ENCODE measurements at regions not wholly inside any gene's neighbourhood (a gene's known extent, or its start where the extent isn't known, plus 50 kb on each side); places are given as distances from the start of the nearest gene placed in this dataset.
"Not testable (repeated sequence)": the region's sequence is repeated elsewhere in the genome, so short reads cannot be mapped to it uniquely, and the experiment has no call there.

DNA sequence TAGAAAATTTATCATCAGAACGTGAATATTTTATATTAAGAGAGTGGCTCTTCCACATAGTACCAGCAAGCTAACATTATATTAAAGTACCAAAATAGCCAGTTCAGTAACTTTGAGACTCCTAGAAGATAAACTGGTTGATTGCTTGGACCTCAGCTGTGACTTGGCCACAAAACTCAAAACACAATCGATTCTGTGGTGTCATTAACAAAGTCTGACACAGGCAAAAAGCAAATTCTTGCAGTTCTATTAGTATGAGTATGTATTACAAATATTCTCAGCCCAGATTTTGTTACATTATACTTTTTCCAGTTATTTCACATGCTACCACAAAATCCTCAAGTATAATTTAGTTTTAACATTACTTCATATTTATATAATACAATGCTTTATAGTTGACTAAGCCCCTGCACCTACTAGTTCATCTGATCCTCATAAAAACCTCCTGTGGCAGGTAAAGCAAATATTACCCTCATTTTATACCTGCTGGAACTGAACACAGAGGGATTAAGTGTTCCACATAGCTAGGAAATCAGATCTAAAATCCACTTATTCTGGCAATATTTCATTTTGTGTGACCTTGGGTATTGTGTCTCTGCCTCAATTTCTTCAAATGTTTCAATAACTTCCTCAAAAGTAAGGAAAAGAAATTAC lies 279.9 kb upstream of the MKLN1 start:
- no peak for DNase-seq (ENCODE audit: low read depth)
- TF ChIP-seq, protein P1, sequence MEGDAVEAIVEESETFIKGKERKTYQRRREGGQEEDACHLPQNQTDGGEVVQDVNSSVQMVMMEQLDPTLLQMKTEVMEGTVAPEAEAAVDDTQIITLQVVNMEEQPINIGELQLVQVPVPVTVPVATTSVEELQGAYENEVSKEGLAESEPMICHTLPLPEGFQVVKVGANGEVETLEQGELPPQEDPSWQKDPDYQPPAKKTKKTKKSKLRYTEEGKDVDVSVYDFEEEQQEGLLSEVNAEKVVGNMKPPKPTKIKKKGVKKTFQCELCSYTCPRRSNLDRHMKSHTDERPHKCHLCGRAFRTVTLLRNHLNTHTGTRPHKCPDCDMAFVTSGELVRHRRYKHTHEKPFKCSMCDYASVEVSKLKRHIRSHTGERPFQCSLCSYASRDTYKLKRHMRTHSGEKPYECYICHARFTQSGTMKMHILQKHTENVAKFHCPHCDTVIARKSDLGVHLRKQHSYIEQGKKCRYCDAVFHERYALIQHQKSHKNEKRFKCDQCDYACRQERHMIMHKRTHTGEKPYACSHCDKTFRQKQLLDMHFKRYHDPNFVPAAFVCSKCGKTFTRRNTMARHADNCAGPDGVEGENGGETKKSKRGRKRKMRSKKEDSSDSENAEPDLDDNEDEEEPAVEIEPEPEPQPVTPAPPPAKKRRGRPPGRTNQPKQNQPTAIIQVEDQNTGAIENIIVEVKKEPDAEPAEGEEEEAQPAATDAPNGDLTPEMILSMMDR (conservative IDR thresholded peaks at IDR 0.05; ENCODE audit: control insufficient read depth, insufficient read depth, low read depth, low read length) = no peak
- H3K4me3 ChIP-seq (ENCODE audit: control insufficient read depth, low read depth, low read length) = no peak overlapping the region

DNA sequence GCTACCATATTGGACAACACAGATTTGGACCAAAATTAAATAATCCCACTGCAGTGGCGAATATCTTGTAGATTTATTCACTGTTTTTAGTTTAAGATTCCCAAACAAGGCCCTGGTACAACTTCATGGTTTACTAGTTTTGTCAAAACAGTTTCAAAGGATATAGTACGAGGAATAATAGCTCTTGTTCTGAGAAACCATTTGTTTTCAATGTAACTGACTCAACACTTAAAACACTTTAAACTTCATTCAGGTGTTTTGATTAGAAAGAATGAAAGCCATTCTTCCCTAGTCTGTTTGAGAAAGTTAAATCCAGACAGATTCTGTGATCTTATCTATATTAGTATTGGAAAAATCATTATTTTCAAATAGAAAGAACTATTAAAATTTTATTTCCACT lies 276.4 kb upstream of the MKLN1 start:
- H3K4me3 ChIP-seq (ENCODE audit: control insufficient read depth, low read depth, low read length) = no peak overlapping the region
- TF ChIP-seq, protein P1 (conservative IDR thresholded peaks at IDR 0.05; ENCODE audit: control insufficient read depth, insufficient read depth, low read depth, low read length) = no peak
- DNase-seq (ENCODE audit: low read depth) = no peak

DNA sequence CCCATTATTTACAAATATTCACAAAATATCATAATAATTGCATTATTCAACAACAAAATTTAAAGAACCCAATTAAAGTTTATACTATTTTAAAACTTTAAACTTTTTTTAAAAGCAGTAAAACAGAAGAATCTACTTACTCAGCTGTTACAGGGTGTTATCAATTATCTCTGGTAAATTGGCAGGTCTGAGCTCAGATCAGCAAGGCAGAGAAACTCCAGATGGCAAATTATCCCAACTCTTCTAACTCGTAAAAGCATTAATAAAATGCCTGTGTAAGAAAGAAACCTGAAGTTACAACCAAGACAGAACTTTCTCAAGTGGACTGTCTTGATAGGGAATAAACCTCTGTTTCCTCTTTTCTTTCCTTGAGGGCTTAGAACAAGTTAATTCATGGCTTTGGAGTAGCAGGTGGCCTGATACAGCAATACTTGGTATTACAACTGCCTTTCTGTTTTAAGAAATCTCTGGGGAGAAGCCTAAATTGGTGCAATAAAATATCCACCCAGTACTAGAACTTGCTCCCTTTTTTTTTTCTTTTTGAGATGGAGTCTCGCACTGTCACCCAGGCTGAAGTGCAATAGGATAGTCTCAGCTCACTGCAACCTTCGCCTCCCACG lies 275.3 kb upstream of the MKLN1 start:
- H3K4me3 ChIP-seq (ENCODE audit: control insufficient read depth, low read depth, low read length) = no peak overlapping the region
- no peak for DNase-seq (ENCODE audit: low read depth)
- TF ChIP-seq, protein P1 (conservative IDR thresholded peaks at IDR 0.05; ENCODE audit: control insufficient read depth, insufficient read depth, low read depth, low read length) = no peak

DNA sequence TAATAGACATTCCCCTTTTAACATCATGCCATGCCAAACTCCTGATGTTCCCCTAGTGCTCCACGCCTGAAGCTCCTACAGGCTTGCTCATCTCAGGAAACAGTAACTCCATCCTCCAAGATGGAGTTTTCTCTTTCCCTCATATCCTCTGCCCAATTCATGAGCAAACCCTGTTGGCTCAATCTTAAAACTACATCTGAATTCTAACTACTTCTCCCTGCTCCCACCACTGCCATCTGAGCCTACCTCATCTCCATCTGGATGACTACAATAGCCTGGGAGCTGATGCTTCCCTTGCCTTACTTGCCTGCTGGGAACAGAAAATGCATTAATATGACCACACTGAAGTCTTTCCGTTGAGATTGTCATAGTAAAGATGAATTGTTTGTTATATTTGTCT lies 271.7 kb upstream of the MKLN1 start:
- TF ChIP-seq, protein P1 (conservative IDR thresholded peaks at IDR 0.05; ENCODE audit: control insufficient read depth, insufficient read depth, low read depth, low read length) = no peak
- H3K4me3 ChIP-seq (ENCODE audit: control insufficient read depth, low read depth, low read length) = no peak overlapping the region

DNA sequence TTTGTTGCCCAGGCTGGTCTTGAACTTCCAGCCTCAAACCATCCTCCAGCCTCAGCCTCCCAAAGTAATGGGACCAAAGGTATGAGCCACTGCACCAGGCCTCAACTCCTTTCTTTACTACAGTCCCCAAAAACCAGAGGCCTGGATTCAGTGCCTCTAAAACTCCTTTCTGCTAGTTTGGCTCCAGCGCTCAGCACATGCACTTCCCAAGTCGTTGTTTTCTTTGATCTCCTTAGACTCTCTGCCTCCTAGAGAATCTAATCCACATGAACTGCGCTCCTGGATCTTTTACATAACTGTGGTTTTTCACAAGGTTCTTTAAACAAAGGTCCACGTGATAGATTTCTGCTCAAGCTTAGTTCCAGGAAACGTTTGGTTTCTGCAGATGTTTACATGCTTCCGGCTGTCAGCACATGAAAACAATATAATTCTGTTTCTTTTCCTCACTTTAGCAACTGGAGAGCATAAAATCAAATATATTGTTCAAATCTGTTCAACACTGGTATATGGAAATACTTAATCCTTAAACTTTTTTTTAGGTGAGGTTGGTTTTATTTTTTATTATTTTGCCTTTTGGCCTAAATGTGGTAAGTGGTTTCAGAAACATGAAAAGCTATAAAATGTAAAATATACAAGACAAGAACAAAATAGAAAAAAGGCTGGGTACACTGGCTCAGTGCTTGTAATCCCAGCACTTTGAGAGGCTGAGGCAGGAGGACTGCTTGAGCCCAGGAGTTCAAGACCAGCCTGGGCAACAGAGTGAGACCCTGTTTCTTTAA lies 270.5 kb upstream of the MKLN1 start:
- peak; percentile 83 for DNase-seq (ENCODE audit: low read depth)
- no peak overlapping the region for H3K4me3 ChIP-seq (ENCODE audit: control insufficient read depth, low read depth, low read length)
- TF ChIP-seq, protein P1 (conservative IDR thresholded peaks at IDR 0.05; ENCODE audit: control insufficient read depth, insufficient read depth, low read depth, low read length) = no peak

More for the DNA sequence above, 271.7 kb upstream of the MKLN1 start:
- peak; percentile 18 for DNase-seq (ENCODE audit: low read depth)

DNA sequence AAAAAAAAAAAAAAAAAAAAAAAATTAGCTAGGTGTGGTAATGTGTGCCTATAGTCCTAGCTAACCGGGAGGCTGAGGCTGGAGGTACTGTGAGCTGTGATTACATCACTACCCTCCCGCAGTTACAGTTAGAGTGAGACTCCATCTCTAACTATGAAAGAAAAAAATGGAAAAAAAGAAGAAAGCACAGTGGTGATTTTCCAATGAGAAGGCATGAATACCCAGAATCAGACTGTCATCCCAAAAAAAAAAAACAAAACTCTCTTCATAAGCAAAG lies 269.9 kb upstream of the MKLN1 start:
- TF ChIP-seq, protein P1 (conservative IDR thresholded peaks at IDR 0.05; ENCODE audit: control insufficient read depth, insufficient read depth, low read depth, low read length) = no peak
- no peak overlapping the region for H3K4me3 ChIP-seq (ENCODE audit: control insufficient read depth, low read depth, low read length)

DNA sequence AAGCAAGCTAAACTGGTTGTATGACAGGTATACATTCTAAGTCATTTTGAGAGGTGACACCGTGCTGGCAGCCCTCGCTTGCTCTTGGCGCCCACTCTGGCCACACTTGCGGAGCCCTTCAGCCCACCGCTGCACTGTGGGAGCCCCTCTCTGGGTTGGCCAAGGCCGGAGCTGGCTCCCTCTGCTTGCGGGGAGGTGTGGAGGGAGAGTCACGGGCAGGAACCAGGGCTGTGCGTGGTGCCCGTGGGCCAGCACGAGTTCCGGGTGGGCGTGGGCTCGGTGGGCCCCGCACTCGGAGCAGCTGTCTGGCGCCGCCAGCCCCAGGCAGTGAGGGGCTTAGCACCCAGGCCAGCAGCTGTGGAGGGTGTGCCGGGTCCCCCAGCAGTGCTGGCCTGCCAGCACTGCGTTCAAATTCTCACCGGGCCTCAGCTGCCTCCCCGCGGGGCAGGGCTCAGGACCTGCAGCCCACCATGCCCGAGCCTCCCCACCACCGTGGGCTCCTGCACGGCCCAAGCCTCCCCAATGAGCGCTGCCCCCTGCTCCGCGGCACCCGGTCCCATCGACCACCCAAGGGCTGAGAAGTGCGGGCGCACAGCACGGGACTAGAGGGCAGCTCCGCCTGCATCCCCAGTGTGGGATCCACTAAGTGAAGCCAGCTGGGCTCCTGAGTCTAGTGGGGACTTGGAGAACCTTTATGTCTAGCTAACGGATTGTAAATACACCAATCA lies 269.0 kb upstream of the MKLN1 start:
- not testable (repeated sequence) for H3K4me3 ChIP-seq (ENCODE audit: control insufficient read depth, low read depth, low read length); DNase-seq (ENCODE audit: low read depth)

More for the DNA sequence above, 269.9 kb upstream of the MKLN1 start:
- DNase-seq (ENCODE audit: low read depth) = peak; percentile 19

DNA sequence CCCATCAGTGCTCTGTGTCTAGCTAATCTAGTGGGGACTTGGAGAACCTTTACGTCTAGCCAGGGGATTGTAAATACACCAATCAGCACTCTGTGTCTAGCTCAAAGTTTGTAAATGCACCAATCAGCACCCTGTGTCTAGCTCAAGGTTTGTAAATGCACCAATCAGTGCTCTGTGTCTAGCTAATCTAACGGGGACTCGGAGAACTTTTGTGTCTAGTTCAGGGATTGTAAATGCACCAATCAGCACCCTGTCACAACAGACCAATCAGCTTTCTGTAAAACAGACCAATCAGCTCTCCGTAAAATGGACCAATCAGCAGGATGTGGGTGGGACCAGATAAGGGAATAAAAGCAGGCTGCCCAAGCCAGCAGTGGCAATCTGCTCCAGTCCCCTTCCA lies 268.3 kb upstream of the MKLN1 start:
- H3K4me3 ChIP-seq (ENCODE audit: control insufficient read depth, low read depth, low read length); DNase-seq (ENCODE audit: low read depth): not testable (repeated sequence)

All from fibroblast of mammary gland (primary cell).